A549 (cell line): ENCODE measurements at regions not wholly inside any gene's neighbourhood (a gene's known extent, or its start where the extent isn't known, plus 50 kb on each side); places are given as distances from the start of the nearest gene placed in this dataset.

Experiments
- ATAC-seq, 2 experiments: fragments of 200-7000 bp in 1 of 2; fragments of >200 bp in 1 of 2; cut with Nextera tagmentation in 1 of 2; cut with Tn5 transposase in 1 of 2; 3 replicates each; pipeline versions ENCODE4 v1.8.0 to v1.9.1; 2018 to 2020; ENCODE audit warnings: mild to moderate bottlenecking in 1 of 2, moderate library complexity in 1 of 2
- CTCF ChIA-PET: fragments of 300-600 bp; sonication (Branson Sonifier 250); formaldehyde crosslinking; extraction: SDS; loops from one replicate; lab custom pipeline; 2021; ENCODE audit warnings: antibody characterized with exemption, inconsistent platforms; lab: Yijun Ruan, JAX
- POLR2A ChIA-PET: fragments of 350-600 bp; formaldehyde crosslinking; extraction: SDS; loops from one replicate; lab custom pipeline; 2021; ENCODE audit warnings: antibody characterized with exemption, inconsistent platforms; lab: Yijun Ruan, JAX
- DNase-seq, 2 experiments: peaks; one replicate each; pipeline versions ENCODE4 v3.0.0 to v3.0.0-alpha.2; 2011 to 2016; ENCODE audit warnings: low read depth in 1 of 2, low spot score in 1 of 2
- FAIRE-seq: peaks from 2 replicates; lab custom pipeline; 2011; peaks lifted over from hg19 to GRCh38; lab: Jason Lieb, UNC
- H3K27ac ChIP-seq, 2 experiments: fragments of >200 bp; sonication (Bioruptor Twin); formaldehyde crosslinking; 3 replicates each; pipeline ENCODE4 v1.5.1; 2016 to 2017
- H3K4me1 ChIP-seq: fragments of >200 bp; sonication (Bioruptor Twin); formaldehyde crosslinking; 3 replicates; pipeline ENCODE4 v1.6.1; 2016
- H3K4me2 ChIP-seq: fragments of >200 bp; sonication (Bioruptor Twin); formaldehyde crosslinking; 3 replicates; pipeline ENCODE4 v1.6.1; 2016
- H3K4me3 ChIP-seq: fragments of >200 bp; sonication (Bioruptor Twin); formaldehyde crosslinking; 3 replicates; pipeline ENCODE4 v1.5.1; 2016
- H3K9me3 ChIP-seq: fragments of >200 bp; sonication (Bioruptor Twin); formaldehyde crosslinking; 3 replicates; pipeline ENCODE4 v1.6.1; 2016
- CEBPB ChIP-seq, 2 experiments: fragments of >200 bp in 1 of 2; sonication (Bioruptor Twin) in 1 of 2; formaldehyde crosslinking in 1 of 2; IDR thresholded peaks; 2 replicates each; pipeline ENCODE4 v1.6.1; 2012 to 2016
- E2F6 ChIP-seq: IDR thresholded peaks from 2 replicates; pipeline ENCODE4 v1.6.1; 2012; ENCODE audit warnings: low read depth, borderline replicate concordance
- ELK1 ChIP-seq: fragments of 150-350 bp; IDR thresholded peaks from 2 replicates; pipeline ENCODE4 v1.6.1; 2014; ENCODE audit warnings: low read depth, mild to moderate bottlenecking, low read length
- FOSL2 ChIP-seq, 2 experiments: fragments of 450-650 bp in 1 of 2; fragments of >200 bp in 1 of 2; sonication (Bioruptor Twin) in 1 of 2; formaldehyde crosslinking; IDR thresholded peaks; 2 replicates each; pipeline versions ENCODE4 v1.5.0 to v1.6.1; 2016 to 2020; ENCODE audit warnings: mild to moderate bottlenecking in 1 of 2, moderate library complexity in 1 of 2
- HEYL ChIP-seq: fragments of 250-450 bp; sonication (Bioruptor Pico); IDR thresholded peaks from 2 replicates; pipeline ENCODE4 v1.8.0; 2021; ENCODE audit warnings: mild to moderate bottlenecking, moderate library complexity
- HOXA7 ChIP-seq: fragments of 250-450 bp; sonication (Bioruptor Pico); IDR thresholded peaks from 2 replicates; pipeline ENCODE4 v1.5.0; 2020; ENCODE audit warnings: mild to moderate bottlenecking, moderate library complexity
- HOXB13 ChIP-seq: fragments of 250-450 bp; sonication (Bioruptor Pico); IDR thresholded peaks from 2 replicates; pipeline ENCODE4 v1.5.0; 2020; ENCODE audit warnings: low read depth, mild to moderate bottlenecking, moderate library complexity
- HOXB5 ChIP-seq: fragments of 250-450 bp; sonication (Bioruptor Pico); IDR thresholded peaks from 2 replicates; pipeline ENCODE4 v1.5.0; 2020; ENCODE audit warnings: mild to moderate bottlenecking, moderate library complexity
- JUN ChIP-seq, 2 experiments: fragments of >200 bp; sonication (Bioruptor Twin); formaldehyde crosslinking; IDR thresholded peaks; 2 replicates in 1 of 2; 3 replicates in 1 of 2; pipeline ENCODE4 v1.6.1; 2016 to 2017
- KDM5A ChIP-seq: fragments of 200-600 bp; sonication (generic); IDR thresholded peaks from 2 replicates; pipeline ENCODE4 v1.6.1; 2016; ENCODE audit warnings: antibody characterized with exemption, mild to moderate bottlenecking
- MAFK ChIP-seq: fragments of 450-650 bp; IDR thresholded peaks from 2 replicates; pipeline ENCODE4 v1.6.1; 2014; ENCODE audit not compliant: partially characterized antibody
- MAZ ChIP-seq: fragments of 150-350 bp; IDR thresholded peaks from 2 replicates; pipeline ENCODE4 v1.6.1; 2014; ENCODE audit warnings: antibody characterized with exemption, low read depth, low read length, borderline replicate concordance
- NPAS2 ChIP-seq: fragments of 250-450 bp; sonication (Bioruptor Pico); IDR thresholded peaks from 2 replicates; pipeline ENCODE4 v1.8.0; 2022; ENCODE audit warnings: mild to moderate bottlenecking, moderate library complexity, borderline replicate concordance
- PHF8 ChIP-seq: fragments of 200-600 bp; sonication (generic); IDR thresholded peaks from 2 replicates; pipeline ENCODE4 v1.6.1; 2016; ENCODE audit warnings: low read depth, mild to moderate bottlenecking, antibody characterized with exemption, moderate library complexity, borderline replicate concordance
- RFX5 ChIP-seq: fragments of 450-650 bp; IDR thresholded peaks from 2 replicates; pipeline ENCODE4 v1.7.1; 2014; ENCODE audit warnings: antibody characterized with exemption, mild to moderate bottlenecking, moderate library complexity
- TP53 ChIP-seq: fragments of 250-450 bp; sonication (Bioruptor Pico); IDR thresholded peaks from 2 replicates; pipeline ENCODE4 v1.5.0; 2021; ENCODE audit warnings: mild to moderate bottlenecking, moderate library complexity
- WGBS: methylation state at CpG from one replicate; pipeline ENCODE4 v1.1.6; 2017; ENCODE audit errors: missing lambda C conversion rate; 5-methylcytosine and 5-hydroxymethylcytosine counted together
- TF ChIP-seq, protein P1 (sequence below): fragments of >200 bp; sonication (Bioruptor Twin); formaldehyde crosslinking; IDR thresholded peaks from 3 replicates; pipeline ENCODE4 v1.6.1; 2016
- TF ChIP-seq, protein P2 (sequence below): fragments of 250-450 bp; sonication (Bioruptor Pico); IDR thresholded peaks from 2 replicates; pipeline ENCODE4 v1.5.0; 2021; ENCODE audit warnings: mild to moderate bottlenecking, moderate library complexity, borderline replicate concordance

- Histone ChIP-seq H3K4me1 (no peaks in the 10 kb centered on the region), H3K27ac (no peak overlapping the region), H3K9me3 (no peaks in the 10 kb centered on the region), H3K4me3 (no peak overlapping the region), H3K4me2 (no peak overlapping the region)
- 0% methylated on average over 3 of the region's 3 CpGs for WGBS
- ChIA-PET POLR2A (no interaction called here), CTCF (no interaction called here)
- ATAC-seq, result no peak
- no peak for DNase-seq
- no peak for TF ChIP-seq HOXB13 (CRISPR knock-in tag)
- no peak for TF ChIP-seq HEYL
- TF ChIP-seq KDM5A, result no peak
- TF ChIP-seq, protein P1, sequence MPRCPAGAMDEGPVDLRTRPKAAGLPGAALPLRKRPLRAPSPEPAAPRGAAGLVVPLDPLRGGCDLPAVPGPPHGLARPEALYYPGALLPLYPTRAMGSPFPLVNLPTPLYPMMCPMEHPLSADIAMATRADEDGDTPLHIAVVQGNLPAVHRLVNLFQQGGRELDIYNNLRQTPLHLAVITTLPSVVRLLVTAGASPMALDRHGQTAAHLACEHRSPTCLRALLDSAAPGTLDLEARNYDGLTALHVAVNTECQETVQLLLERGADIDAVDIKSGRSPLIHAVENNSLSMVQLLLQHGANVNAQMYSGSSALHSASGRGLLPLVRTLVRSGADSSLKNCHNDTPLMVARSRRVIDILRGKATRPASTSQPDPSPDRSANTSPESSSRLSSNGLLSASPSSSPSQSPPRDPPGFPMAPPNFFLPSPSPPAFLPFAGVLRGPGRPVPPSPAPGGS, result no peak
- TF ChIP-seq MAFK, result no peak
- no peak for TF ChIP-seq MAZ
- TF ChIP-seq PHF8, result no peak
- TF ChIP-seq E2F6, result no peak
- TF ChIP-seq ELK1, result no peak
- TF ChIP-seq JUN (IDR thresholded peaks at IDR 0.05), result no peak
- TF ChIP-seq HOXA7, result no peak
- TF ChIP-seq TP53, result no peak
- no peak for TF ChIP-seq CEBPB (IDR thresholded peaks at IDR 0.05)
- TF ChIP-seq, protein P2, sequence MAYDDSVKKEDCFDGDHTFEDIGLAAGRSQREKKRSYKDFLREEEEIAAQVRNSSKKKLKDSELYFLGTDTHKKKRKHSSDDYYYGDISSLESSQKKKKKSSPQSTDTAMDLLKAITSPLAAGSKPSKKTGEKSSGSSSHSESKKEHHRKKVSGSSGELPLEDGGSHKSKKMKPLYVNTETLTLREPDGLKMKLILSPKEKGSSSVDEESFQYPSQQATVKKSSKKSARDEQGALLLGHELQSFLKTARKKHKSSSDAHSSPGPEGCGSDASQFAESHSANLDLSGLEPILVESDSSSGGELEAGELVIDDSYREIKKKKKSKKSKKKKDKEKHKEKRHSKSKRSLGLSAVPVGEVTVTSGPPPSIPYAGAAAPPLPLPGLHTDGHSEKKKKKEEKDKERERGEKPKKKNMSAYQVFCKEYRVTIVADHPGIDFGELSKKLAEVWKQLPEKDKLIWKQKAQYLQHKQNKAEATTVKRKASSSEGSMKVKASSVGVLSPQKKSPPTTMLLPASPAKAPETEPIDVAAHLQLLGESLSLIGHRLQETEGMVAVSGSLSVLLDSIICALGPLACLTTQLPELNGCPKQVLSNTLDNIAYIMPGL (CRISPR knock-in tag), result no peak
- FAIRE-seq, result no peak
Measured at GRCh38 chr6:98525860-98526259, 308.5 kb upstream of the POU3F2 start.

- no peak for ATAC-seq
- no peak for TF ChIP-seq TP53
- no peak for TF ChIP-seq HOXB5 (CRISPR knock-in tag)
- TF ChIP-seq, all 56 proteins: peak for 0
- no peak overlapping the region for H3K4me2 ChIP-seq
- H3K9me3 ChIP-seq, result no peaks in the 10 kb centered on the region
- WGBS, result 8% methylated on average over 5 of the region's 5 CpGs
- no peaks in the 10 kb centered on the region for H3K4me1 ChIP-seq
- ChIA-PET POLR2A (no interaction called here), CTCF (interaction anchor here (1.3 kb wide), 1 partner anchor 10 kb away, joined by 3 read pairs; no protein-coding TSS in a partner anchor)
- no peak overlapping the region for H3K4me3 ChIP-seq
- no peak for DNase-seq
- H3K27ac ChIP-seq, result no peak overlapping the region
- no peak for FAIRE-seq
Measured at GRCh38 chr6:98526465-98526864, 307.9 kb upstream of the POU3F2 start.

- no peak for DNase-seq
- no peak overlapping the region for H3K4me3 ChIP-seq
- ChIA-PET POLR2A (no interaction called here), CTCF (no interaction called here)
- no peaks in the 10 kb centered on the region for H3K4me1 ChIP-seq
- TF ChIP-seq, protein P2 (CRISPR knock-in tag), result no peak
- TF ChIP-seq HOXB5 (CRISPR knock-in tag) (no peak), FOSL2 (IDR thresholded peaks at IDR 0.05) (no peak), FOSL2 (CRISPR knock-in tag; IDR thresholded peaks at IDR 0.05) (no peak), PHF8 (no peak), NPAS2 (CRISPR knock-in tag) (no peak), JUN (IDR thresholded peaks at IDR 0.05) (no peak), RFX5 (no peak)
- no peak overlapping the region for H3K27ac ChIP-seq
- no peaks in the 10 kb centered on the region for H3K9me3 ChIP-seq
- no peak for ATAC-seq
- 44% methylated on average over 7 of the region's 9 CpGs for WGBS
- H3K4me2 ChIP-seq, result no peak overlapping the region
- FAIRE-seq, result no peak
Measured at GRCh38 chr6:98529364-98529763, 305.0 kb upstream of the POU3F2 start.
